Left hindlimb (tissue), 1 donor: ENCODE measurements at regions not wholly inside any gene's neighbourhood (a gene's known extent, or its start where the extent isn't known, plus 50 kb on each side); places are given as distances from the start of the nearest gene placed in this dataset.
A peak's percentile ranks its signal among the peaks of the same experiment; 100 is the strongest.

Experiments used
- DNase-seq: peaks from one replicate; pipeline ENCODE4 v3.0.0-alpha.2; 2018

DNA sequence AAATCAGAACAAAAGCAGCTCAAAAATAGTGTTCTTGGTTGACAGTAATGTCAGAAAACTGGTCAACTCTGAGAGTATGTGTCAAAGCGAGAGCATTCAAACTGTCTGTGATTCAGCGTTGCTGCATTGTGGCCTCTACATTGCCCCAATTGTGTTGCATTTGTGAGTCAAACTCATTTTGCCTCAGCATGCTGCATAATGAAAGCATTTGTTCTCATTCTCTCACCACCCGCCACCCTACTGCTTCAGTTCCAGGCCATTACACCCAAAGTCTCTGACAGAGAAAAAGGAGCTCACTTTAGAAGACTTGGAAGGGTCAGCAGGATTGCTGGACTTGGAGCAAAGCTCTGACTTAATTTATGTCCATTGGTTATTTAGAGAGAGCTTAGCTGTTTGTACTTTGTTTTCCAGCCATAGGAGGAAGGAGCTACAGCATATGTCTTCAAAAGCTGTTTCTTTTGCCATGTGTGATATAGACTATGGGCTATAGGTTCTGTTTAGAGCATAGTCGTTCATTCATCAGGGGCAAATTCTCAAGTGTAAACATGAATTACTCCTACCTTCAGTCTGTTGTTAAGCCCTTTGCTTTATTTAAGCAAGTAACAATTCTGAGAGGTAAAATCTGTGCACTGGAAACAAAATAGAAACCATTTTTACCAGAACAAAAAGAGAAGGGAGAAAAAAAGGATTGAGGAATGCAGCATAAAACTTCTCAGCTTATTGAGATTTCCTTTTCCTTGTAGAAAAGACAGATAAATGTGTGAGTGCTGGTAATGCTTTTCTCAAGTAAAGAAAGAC lies 153.4 kb upstream of the ANK2 start:
- no peak for DNase-seq

DNA sequence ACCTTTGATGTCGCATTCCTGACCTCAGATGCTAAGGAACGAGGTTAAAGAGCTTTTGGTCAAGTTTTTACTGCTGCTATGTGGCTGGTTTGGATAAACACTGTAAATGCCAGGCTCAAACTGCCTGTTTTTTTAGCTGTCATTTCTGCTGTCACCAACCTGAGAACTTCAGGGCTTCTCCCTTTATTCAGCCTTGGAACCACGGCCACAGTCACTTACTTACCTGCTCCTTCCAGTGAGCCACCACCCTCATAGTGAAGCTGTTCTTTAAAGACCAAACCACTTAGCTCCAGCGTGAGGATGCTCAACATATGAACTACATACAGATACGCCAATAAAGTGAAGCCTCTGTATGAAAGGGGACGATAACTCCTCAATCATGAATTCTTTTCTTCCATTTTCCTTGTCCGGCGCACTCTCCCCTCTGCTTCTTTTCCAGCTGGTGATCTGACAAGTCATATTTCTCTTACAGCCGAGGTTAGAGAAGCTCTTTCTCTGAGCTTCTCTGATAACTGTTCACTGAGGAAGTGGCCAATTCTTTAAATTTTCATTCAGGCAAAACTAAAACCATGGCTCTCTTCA lies 152.8 kb upstream of the ANK2 start:
- no peak for DNase-seq

DNA sequence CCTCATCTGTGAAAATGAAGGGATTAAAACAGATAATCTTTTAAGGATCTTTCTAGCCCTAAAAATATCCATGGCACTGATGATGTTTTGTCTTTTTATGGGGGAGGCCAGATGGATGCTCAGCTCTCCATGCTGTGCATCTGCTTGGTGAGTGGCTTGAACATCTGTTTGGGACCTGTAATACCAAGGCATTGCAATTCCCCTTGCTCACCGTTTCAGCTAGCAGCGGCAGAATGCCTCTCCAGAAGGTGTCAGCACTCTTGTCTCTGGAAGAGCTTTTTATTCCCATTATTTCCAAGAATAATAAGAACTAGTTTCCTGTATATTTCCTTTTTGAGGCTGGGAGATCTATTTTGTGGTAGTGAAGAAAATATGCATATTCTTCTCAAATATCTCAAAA lies 151.9 kb upstream of the ANK2 start:
- no peak for DNase-seq

DNA sequence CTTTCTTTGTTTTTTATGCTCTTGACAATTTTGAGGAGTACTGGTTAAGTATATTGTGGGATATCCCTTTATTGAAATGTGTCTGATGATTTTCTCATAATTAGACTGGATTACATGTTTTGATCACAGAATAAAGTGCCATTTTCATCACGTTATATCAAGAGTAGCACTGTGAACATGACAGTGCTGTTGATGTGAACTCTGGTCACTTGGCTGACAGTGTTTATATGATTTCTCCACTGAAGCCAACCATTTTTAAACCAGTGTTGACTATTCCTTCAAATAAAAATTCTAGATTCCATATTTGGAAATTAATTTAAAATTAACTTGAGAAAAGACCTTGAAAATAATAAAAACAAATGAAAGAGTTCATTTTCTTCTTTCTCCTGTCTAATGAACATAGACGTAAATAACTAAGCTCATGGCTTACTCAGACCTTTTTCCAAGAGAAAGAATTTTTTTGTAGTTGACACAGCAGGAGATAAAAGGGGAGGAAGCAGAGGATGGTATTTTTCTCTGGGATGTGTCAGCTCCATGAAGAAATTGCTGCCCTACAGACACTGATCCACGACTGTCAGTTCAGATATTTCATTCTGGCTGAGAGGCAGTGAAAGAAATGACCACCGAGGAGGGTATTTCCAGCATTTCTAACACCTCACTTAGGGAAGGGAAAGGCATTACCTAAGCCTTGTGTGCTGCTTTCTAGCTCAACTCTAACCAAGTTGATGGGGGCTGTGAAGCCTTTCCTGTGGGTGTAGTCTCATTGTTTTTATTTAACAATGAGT lies 150.9 kb upstream of the ANK2 start:
- DNase-seq, result no peak

DNA sequence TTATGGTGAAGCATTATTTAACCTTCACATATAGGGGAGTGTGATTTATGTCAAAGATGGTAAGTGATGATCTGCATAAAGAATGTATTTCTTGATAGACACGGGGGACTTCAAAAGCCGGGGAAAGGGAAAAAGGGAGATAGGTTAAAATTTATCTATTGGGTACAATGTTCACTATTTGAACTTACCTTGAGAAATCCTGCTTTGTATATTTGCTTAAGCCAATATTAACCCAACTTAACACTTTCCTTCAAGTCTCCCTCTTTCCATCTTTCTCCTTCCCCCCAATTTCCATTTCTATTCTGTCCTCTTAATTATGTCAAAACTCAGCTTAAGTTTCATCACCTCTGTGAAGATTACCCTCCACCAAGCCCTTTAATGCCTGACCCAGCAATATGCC lies 149.0 kb upstream of the ANK2 start:
- no peak for DNase-seq

DNA sequence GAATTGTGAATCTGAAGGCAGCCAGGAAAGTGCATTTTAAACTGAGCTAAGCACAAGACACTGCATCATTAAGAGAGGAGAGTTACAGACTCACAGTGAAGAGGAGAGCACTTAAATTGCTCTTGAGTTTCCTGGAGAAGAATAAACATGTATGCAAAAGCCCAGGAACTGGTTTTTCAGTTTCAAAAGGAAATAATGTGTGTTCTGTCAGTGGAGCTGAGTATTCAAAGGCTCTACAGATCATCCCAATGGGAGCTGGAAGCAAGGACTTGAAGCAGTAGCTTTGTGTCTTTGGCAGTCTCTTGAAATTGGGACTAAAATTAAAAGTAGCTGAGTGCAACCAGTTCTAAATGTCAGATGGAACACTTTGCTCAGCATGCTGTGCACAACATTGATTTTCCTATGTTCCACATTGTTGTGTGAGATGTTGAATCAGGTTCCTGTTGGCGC lies 147.5 kb upstream of the ANK2 start:
- no peak for DNase-seq

DNA sequence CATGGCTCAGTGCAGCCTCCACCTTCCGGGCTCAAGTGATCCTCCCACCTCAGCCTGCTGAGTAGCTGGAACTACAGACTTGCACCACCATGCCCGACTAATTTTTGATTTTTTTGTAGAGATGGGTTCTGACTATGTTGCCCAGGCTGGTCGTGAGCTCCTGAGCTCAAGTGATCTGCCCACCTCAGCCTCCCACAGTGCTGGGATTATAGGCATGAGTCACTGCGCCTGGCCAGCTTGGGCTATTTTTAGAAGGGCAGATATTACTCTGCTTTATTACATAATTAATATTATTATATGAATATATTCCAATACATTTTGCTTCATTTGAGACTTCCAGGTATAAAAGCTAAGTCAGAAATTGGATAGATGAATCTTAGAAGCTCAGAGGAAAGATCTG lies 143.7 kb upstream of the ANK2 start:
- no peak for DNase-seq

DNA sequence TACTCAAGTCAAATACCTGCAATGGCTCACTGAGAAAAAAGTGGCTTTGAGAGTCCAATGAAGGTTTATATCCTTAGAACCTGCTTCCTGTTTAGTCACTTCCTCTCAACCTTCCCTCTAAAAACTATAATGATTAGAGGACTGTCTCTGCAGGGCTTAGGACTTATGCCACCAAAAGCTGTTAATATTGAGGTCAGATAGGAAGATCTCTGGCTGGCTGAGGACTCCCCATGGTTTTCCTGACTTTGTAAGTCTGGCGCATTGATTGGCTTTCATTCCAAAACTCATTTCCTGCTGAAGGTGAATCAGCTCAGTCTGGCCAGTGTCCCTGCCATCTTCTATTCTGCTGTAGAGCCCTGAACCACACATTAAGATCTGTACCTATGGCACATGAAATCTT lies 140.9 kb upstream of the ANK2 start:
- DNase-seq, result no peak

DNA sequence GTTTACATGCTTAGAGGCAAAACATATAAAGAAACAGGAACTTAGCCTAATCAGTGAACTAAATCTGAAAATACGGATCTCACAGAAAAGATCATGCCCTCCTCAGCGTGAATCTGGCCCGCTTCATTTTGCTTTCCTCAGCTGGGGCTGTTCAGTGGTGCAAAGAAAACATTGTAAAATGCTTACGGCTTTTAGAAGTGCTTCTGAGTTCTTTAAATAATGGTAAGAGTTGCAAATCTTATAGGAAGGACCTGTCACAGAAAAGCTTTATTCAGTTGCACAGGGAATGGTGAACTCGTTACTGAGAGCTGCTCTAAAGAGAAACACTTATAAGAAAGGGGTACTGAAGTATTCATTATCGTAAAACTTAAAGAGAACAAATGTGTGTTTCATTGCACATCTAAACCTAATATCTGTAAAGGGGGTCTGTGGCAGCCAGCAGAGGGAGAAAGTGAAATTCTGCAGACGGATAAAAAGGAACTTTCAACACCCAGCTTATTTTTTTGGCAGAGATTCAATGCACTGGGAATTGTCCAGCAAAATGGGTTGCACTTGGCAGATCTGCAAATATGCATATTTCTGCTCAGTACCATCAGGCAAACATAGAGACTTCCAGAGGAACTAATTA lies 139.2 kb upstream of the ANK2 start:
- peak; percentile 51 for DNase-seq

DNA sequence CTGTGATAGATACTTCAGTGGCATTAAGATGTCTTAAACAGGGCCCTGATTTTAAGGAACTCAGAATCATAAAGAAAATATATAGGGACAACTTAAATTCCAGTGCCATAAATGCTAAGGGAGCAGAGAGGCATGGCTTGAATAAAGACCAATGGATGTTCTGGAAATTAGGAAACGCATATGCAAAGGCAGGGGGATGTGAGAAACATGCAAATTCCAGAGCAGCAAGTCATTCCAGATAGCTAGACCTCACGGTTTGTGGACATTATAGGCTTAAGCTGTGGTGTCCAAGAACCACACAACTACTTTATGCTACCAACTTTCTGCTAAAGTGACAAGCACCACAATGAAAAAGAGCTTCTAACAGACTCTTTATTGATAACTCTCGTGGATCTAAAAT lies 132.6 kb upstream of the ANK2 start:
- DNase-seq, result no peak

DNA sequence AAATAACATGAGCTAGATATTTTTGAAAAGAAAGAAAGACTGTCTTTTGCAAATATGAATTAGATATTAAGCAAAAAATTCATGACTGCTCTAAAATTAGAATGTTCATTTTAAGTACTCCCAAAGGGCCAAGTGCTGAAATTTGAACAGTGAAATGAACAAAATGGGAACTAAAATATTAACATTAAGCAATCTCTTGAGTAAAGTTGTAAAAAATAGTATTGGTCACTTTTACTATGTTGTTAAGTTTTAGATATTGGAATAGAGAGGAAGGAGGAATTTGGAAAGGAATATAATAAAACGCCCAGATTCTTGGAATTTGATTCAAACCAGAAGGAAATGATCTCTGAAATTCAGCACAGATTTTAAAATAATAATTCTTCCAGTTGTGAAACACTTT lies 125.9 kb upstream of the ANK2 start:
- no peak for DNase-seq

DNA sequence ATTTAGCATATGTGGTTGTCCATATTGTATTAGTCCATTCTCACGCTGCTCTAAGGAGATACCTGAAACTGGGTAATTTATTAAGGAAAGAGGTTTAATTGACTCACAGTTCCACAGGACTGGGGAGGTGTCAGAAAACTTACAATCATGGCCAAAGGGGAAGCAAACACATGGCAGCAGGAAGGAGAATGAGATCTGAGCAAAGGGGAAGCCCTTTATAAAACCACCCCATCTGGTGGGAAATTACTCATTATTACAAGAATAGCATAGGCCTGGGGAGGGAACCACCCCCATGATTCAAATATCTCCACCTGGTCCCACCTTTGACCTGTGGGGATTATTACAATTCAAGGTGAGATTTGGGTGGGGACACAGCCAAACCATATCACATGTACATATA lies 122.6 kb upstream of the ANK2 start:
- no peak for DNase-seq

DNA sequence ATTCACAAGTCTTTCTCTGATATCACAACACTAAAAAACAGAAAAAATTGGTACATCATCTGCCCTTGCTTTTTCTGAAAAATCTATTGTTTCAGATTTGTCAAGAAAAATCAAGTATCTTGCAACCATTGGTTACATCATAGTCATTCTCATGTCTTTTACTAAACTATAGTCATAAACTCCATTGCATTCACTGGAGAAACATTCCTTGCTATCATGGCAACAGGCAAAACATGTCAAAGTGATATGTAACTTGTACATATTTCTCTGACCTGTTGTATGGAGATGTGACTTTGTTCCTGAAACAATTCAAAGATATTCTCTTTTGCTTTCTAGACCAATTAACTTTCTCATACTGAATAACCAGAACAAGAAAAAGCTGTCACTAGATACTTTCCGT lies 121.9 kb upstream of the ANK2 start:
- DNase-seq, result no peak

DNA sequence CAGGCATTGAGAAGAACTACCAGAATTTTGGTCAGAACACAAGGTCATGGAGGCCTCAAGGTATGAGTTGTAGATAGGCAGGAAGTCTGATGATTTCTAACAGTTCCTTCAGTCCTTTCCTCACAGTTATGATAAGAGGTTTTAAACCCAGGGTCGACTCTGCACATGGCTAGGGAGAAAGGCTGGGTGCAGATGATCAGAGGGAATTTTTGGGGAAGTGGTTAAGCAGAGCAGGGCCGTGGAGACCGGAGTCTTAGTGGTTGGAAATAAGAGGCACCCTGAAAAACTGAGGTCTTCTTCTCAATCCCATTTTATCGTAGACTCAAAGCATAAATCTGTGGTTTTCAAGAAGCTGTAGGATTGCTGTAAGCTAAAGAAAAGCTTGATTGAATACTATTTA lies 118.5 kb upstream of the ANK2 start:
- DNase-seq, result no peak

DNA sequence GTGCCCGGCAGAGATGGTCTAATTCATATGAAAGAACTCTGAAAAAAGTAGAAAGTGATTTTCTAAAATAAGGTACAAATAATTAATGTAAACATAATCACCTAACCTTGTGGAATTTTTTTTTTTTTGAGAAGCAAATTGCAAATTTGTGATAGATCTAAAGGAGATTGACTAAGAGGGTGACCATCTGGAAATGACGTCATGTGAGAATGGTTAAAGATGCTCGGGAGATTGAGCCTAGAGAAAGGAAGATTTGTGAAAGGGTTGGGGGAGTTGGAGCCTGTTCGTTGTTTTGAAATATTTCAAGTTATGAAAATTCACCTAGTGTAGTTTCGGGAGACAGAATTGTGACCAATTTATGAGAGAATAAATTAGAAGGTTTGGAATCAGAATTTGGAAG lies 115.7 kb upstream of the ANK2 start:
- no peak for DNase-seq

DNA sequence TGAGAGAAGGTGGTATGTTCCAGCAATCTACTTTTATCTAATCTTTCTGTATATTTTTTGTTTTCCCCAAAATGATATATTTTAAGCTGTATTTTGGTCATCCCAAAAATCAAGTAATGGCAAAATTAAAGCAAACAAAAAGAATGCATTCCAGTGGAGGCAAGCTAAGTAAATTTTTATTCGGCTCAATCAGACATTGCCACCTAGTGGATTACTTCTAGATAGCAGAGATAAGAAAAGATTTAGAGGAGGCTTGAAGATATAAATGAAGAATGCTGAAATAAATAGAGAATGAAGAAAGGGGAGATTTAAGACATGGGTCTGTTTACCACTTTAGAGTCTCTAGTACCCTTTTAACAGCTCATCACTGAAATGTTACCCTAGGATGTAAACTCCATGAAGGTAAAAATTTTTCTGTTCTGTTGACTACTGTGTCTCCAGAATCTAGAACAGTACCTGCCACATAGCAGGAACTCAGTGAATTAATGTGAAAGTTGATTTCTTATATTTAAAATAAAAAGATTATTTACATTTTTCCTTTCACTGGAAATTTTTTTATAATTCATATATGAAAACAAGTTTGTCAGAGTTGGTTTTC lies 110.9 kb upstream of the ANK2 start:
- no peak for DNase-seq

DNA sequence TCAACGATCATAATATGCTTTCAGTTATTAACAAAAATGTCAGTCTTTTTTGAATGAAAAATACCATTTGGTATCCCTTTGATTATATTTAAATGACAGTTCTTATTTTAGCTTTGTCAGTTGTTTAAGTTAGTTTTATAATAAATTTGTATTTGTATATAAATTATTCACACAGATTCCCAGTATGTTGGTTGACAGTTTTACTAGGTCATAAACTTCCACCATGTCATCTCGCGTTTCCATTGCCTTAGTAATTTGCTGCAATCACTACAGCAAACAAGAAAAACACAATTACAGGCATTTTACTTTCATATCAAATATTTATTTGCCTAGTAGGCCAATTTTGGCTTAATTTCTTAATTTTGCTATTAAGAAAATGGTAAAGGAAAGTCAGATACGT lies 109.6 kb upstream of the ANK2 start:
- DNase-seq, result no peak

DNA sequence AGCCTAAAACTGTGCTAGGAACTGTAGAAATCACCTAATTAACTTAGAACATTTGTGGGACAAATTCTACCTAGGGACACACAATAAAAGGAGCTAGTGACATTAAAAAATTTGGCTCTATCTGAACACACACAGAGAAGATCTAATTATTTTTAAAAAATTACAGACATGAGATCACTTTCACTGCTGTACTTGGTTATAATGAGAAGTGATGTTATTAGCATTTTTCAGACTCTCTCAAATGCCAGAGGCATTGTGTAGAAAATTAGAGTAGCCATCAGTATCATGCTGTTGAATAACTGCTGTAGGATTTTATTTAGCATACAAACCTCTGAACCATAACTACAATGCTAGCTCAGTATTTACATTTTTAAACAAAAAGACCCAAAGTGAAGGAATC lies 109.1 kb upstream of the ANK2 start:
- no peak for DNase-seq

DNA sequence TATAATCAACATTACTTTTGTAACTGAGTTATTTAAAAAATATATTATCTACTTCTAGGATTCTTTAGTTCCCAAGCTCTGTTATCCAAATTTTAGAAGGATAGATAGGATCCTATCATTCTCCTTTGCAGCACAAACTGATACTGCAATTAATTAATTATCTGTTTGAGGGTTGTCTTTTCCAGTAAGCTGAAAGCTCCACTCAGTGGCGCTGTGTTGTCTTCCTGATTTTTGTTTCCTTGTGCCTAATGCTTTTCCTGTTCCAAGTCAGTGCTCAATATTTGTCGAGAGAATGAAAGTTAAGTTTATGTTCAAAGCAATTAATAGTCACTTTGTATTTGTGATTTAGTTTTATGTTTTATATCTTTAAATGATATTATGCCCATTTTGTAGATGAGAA lies 107.4 kb upstream of the ANK2 start:
- DNase-seq, result no peak

DNA sequence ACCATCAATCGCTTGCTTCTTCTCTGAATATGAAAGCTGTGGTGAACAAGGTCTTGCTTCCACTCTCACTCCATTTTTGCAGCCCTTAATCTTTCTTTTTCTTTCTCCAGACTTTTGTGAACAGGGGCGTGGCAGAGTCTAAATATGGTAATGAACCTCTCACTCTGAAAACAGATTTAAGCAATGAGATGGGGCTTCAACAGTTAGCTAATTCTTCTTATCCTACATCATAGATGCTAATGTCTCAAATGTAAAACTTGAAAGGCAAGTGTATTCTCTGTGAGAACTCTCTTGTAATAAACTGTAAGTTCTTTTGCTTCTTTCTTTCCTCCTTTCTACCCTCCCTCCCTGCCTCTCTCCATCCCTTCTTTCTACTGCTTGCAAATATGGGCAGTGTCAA lies 106.5 kb upstream of the ANK2 start:
- no peak for DNase-seq

DNA sequence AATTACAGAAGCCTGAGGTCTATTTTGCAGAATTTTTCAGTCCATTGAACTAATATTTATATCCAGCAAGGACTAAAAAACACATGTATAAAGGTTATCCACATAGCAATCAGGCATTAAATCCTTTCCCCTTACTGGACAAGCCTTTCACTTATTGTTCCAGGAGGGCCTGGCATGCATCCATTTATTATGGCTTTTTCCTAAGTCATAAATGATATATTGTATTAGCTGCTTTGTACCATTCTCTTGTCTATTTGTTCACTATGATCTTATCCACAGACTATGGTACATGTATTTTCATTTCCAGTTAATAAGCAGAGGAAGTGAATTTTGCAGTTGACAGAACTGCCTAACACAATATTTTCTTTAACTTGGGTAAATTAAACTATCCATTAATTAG lies 105.4 kb upstream of the ANK2 start:
- no peak for DNase-seq

DNA sequence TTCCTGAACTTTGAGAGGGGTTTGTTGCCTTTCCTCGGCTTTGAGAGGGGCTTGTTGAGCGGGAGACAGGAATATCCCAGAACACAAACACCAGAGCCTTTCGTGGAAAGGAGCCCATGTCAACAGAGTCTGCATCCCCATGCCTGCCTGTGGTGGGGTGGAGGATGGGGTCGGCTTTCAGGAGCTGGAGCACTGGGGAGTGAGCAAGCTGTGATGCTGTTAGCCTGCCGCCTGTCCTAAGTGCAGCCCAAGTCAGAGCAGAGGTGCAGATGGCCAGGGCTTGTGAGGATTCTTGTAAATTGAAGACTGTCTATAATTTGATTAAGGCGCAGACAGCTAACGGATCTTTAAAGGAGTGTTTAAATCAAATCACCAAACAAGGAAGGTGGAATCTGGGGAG lies 103.3 kb upstream of the ANK2 start:
- DNase-seq, result no peak

DNA sequence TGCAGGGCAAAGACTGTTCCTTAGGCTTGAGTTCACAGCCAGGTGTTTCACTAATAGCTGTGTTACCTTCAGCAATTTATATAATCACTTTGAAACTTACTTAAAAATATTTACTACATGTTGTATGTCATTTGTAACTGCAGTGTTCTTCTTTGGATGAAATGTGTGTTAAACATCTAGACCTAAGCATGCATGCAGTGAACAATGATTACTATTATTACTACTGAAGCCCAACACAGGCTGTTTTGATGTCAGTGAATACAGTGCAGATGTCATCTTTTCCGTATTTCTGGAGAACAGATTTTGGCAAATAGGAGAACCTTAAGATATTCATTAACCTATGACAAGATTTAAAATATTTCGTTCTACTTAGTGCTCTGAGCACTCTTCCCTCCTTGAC lies 101.8 kb upstream of the ANK2 start:
- DNase-seq, result no peak
